HL-60 (cell line): ENCODE measurements at regions not wholly inside any gene's neighbourhood (a gene's known extent, or its start where the extent isn't known, plus 50 kb on each side); places are given as distances from the start of the nearest gene placed in this dataset.

Experiments used
- GABPA ChIP-seq: IDR thresholded peaks from 2 replicates; pipeline ENCODE4 v1.6.1; 2012; ENCODE audit warnings: low read depth
- POLR2AphosphoS5 ChIP-seq: IDR thresholded peaks from 2 replicates; pipeline ENCODE4 v1.6.1; 2012; ENCODE audit warnings: low read depth
- SPI1 ChIP-seq: IDR thresholded peaks from 2 replicates; pipeline ENCODE4 v1.6.1; 2012; ENCODE audit warnings: low read depth, mild to moderate bottlenecking, borderline replicate concordance
- TF ChIP-seq, protein P1 (sequence below): IDR thresholded peaks from one replicate; pipeline ENCODE4 v1.5.1; 2011; ENCODE audit warnings: low read length, control low read depth, inconsistent platforms; ENCODE audit not compliant: insufficient read depth
- TF ChIP-seq, protein P2 (sequence below): IDR thresholded peaks from 2 replicates; pipeline ENCODE4 v1.6.1; 2012; ENCODE audit warnings: low read depth; ENCODE audit not compliant: insufficient replicate concordance

DNA sequence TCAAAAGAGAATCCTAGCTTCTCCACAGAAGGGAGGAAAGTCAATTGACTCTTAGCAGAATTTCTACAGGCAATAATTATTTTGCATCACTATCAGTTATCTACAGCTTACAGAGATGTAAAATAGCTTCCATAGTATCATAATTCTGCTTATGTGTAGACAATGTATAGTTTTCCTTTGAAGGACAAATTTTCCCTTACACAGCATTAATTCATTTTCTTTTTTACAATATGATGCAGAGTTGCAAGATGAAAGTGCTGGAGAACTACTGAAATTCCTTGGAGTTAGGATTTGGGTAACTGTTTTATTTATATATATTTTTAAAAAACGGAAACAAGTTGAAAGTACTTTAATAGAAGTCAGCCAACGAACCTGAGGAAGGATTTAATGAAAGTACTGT is 111.0 kb upstream of the CPHXL start:
- TF ChIP-seq POLR2AphosphoS5 (no peak), GABPA (no peak), SPI1 (no peak)
- TF ChIP-seq, protein P1, sequence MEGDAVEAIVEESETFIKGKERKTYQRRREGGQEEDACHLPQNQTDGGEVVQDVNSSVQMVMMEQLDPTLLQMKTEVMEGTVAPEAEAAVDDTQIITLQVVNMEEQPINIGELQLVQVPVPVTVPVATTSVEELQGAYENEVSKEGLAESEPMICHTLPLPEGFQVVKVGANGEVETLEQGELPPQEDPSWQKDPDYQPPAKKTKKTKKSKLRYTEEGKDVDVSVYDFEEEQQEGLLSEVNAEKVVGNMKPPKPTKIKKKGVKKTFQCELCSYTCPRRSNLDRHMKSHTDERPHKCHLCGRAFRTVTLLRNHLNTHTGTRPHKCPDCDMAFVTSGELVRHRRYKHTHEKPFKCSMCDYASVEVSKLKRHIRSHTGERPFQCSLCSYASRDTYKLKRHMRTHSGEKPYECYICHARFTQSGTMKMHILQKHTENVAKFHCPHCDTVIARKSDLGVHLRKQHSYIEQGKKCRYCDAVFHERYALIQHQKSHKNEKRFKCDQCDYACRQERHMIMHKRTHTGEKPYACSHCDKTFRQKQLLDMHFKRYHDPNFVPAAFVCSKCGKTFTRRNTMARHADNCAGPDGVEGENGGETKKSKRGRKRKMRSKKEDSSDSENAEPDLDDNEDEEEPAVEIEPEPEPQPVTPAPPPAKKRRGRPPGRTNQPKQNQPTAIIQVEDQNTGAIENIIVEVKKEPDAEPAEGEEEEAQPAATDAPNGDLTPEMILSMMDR: no peak
- TF ChIP-seq, protein P2, sequence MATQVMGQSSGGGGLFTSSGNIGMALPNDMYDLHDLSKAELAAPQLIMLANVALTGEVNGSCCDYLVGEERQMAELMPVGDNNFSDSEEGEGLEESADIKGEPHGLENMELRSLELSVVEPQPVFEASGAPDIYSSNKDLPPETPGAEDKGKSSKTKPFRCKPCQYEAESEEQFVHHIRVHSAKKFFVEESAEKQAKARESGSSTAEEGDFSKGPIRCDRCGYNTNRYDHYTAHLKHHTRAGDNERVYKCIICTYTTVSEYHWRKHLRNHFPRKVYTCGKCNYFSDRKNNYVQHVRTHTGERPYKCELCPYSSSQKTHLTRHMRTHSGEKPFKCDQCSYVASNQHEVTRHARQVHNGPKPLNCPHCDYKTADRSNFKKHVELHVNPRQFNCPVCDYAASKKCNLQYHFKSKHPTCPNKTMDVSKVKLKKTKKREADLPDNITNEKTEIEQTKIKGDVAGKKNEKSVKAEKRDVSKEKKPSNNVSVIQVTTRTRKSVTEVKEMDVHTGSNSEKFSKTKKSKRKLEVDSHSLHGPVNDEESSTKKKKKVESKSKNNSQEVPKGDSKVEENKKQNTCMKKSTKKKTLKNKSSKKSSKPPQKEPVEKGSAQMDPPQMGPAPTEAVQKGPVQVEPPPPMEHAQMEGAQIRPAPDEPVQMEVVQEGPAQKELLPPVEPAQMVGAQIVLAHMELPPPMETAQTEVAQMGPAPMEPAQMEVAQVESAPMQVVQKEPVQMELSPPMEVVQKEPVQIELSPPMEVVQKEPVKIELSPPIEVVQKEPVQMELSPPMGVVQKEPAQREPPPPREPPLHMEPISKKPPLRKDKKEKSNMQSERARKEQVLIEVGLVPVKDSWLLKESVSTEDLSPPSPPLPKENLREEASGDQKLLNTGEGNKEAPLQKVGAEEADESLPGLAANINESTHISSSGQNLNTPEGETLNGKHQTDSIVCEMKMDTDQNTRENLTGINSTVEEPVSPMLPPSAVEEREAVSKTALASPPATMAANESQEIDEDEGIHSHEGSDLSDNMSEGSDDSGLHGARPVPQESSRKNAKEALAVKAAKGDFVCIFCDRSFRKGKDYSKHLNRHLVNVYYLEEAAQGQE: no peak
